ENCODE measurements at regions not wholly inside any gene's neighbourhood (a gene's known extent, or its start where the extent isn't known, plus 50 kb on each side); places are given as distances from the start of the nearest gene placed in this dataset.

GRCh38 chr5:12920527-12920926, 1016.3 kb upstream of the CTNND2 start:
- H3K9ac ChIP-seq (ENCODE audit: low read length), result no peak overlapping the region
- H3K27me3 ChIP-seq (ENCODE audit: insufficient read depth, low read length), result no peaks in the 10 kb centered on the region
- H3K36me3 ChIP-seq (ENCODE audit: control insufficient read depth in 1 of 2, insufficient read depth in 2 of 2, low read length in 2 of 2), result no peaks in the 10 kb centered on the region; a peak in 1 of 4 replicates
- no peaks in the 10 kb centered on the region for H3K4me1 ChIP-seq (ENCODE audit: control insufficient read depth in 1 of 2, insufficient read depth in 2 of 2, low read length in 2 of 2)
- BruUV-seq (replicated peaks), result no TSS peak
- no peak for DNase-seq (ENCODE audit: low read depth, low spot score)
- no peak overlapping the region for H2AFZ ChIP-seq (ENCODE audit: low read depth, low read length, poor library complexity, severe bottlenecking)
- H3K9me2 ChIP-seq (ENCODE audit: insufficient read depth), result no peaks in the 10 kb centered on the region
- intact Hi-C loops (cut with micrococcal nuclease), result no loop called here
- H3K4me3 ChIP-seq (replicated peaks in 1 of 2; ENCODE audit: low read depth in 1 of 2, low read length in 2 of 2), result no peak overlapping the region
- no peak for ATAC-seq
- H3K9me3 ChIP-seq (ENCODE audit: control insufficient read depth in 1 of 2, insufficient read depth in 1 of 2, low read depth in 1 of 2, low read length in 2 of 2), result peaks cover 3 to 22% of the 10 kb centered on the region in 2 experiments; a peak in 2 of 4 replicates
- no peak overlapping the region for H3K4me2 ChIP-seq (ENCODE audit: low read length)
- CTCF ChIA-PET, result no interaction called here
- TF ChIP-seq EZH2 (IDR thresholded peaks at IDR 0.05) (no peak), SIN3A (IDR thresholded peaks at IDR 0.05; ENCODE audit: low read depth) (no peak), RAD21 (IDR thresholded peaks at IDR 0.05; ENCODE audit: low read depth) (no peak), TCF7L2 (IDR thresholded peaks at IDR 0.05; ENCODE audit: borderline replicate concordance, extremely low read depth, insufficient read depth, insufficient read length) (no peak), REST (IDR thresholded peaks at IDR 0.05; ENCODE audit: low read depth) (no peak), POLR2AphosphoS5 (IDR thresholded peaks at IDR 0.05; ENCODE audit: low read depth, low read length) (no peak), ZBTB33 (IDR thresholded peaks at IDR 0.05; ENCODE audit: extremely low read depth, insufficient replicate concordance, low read length) (no peak), SRF (IDR thresholded peaks at IDR 0.05; ENCODE audit: low read depth) (no peak), CTCF (IDR thresholded peaks at IDR 0.05 in 2 of 3, conservative IDR thresholded peaks at IDR 0.05 in 1 of 3; ENCODE audit: borderline replicate concordance in 1 of 3, insufficient read depth in 1 of 3, low read depth in 2 of 3, low read length in 2 of 3) (no peak), MAX (IDR thresholded peaks at IDR 0.05) (no peak), ZFX (IDR thresholded peaks at IDR 0.05) (no peak), EGR1 (IDR thresholded peaks at IDR 0.05; ENCODE audit: low read depth) (no peak), FOSL1 (IDR thresholded peaks at IDR 0.05; ENCODE audit: low read depth) (no peak), CEBPB (IDR thresholded peaks at IDR 0.05; ENCODE audit: low read depth) (no peak), ZNF274 (IDR thresholded peaks at IDR 0.05; ENCODE audit: low read depth, low read length) (no peak), EZH2phosphoT487 (IDR thresholded peaks at IDR 0.05; ENCODE audit: borderline replicate concordance) (no peak)
- H3K27ac ChIP-seq (ENCODE audit: low read depth, low read length), result no peak overlapping the region
- H4K20me1 ChIP-seq (ENCODE audit: insufficient read depth), result no peaks in the 10 kb centered on the region
- POLR2A ChIA-PET, result no interaction called here
- H3K79me2 ChIP-seq (ENCODE audit: insufficient read depth, low read length), result no peaks in the 10 kb centered on the region
- RAD21 ChIA-PET (ENCODE audit: low non-redundant PET in 1 of 2, low total read pairs in 2 of 2, uncharacterized antibody in 2 of 2, unreplicated experiment in 2 of 2), result no interaction called here

Data from HCT116 (cell line).